HG02981 (cell line): ENCODE measurements at regions not wholly inside any gene's neighbourhood (a gene's known extent, or its start where the extent isn't known, plus 50 kb on each side); places are given as distances from the start of the nearest gene placed in this dataset.
"Not testable (repeated sequence)": the region's sequence is repeated elsewhere in the genome, so short reads cannot be mapped to it uniquely, and the experiment has no call there.

Experiments
- ATAC-seq: cut with Tn5 transposase; IDR thresholded peaks from one replicate; pipeline ENCODE4 v1.9.1; 2021; ENCODE audit warnings: mild to moderate bottlenecking, moderate library complexity; ENCODE audit not compliant: unreplicated experiment

DNA sequence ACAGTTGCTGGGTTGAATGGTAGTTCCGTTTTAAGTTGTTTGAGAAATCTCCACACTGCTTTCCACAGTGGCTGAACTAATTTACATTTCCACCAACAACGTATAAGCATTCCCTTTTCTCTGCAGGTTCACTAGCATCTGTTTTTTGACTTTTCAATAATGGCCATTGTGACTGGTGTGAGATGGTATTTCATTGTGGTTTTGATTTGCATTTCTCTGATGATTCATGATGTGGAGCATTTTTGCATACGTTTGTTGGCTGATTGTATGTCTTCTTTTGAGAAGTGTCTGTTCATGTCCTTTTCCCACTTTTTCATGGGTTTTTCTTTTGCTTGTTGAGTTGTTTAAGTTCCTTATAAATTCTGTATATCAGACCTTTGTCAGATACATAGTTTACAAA, 150.2 kb upstream of the MAP3K1 start:
- ATAC-seq, result not testable (repeated sequence)

DNA sequence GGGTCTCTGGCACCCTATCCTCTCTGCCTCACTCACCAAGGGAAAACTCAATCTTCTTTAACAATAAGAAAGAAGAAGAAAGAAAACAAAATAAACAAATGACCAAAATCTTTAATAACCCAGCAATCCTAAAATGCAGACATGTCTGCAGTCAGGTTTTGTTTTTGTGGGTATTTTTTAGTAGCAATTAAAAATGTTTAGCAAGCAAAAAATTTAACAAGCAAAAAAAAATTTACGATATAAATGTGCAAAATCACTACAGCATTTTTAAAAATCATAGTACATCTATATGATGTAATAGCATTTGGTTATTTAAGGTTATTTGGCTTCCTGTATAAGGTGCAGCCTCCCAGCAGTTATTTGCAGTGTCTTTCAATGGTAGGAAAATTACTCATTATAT, 151.3 kb upstream of the MAP3K1 start:
- no peak for ATAC-seq

DNA sequence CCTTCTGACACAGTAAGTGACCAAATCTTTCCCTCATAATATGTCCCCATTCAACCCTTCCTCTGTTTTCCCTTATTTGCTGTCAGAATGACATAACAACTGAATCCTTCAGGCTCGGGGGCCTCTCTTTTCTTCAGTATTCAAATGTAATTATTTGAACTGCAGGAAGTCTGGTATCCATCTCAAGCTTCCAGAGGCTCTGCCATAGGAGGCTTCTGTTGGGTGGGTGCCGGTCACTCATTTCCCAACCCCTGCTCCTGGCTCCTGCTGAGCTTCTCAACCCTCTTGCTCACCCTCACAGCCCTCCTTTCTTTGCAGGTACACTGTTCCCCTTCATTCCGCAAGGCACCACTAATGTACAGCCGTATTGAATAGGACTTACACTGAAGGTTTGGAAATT, 151.8 kb upstream of the MAP3K1 start:
- no peak for ATAC-seq

DNA sequence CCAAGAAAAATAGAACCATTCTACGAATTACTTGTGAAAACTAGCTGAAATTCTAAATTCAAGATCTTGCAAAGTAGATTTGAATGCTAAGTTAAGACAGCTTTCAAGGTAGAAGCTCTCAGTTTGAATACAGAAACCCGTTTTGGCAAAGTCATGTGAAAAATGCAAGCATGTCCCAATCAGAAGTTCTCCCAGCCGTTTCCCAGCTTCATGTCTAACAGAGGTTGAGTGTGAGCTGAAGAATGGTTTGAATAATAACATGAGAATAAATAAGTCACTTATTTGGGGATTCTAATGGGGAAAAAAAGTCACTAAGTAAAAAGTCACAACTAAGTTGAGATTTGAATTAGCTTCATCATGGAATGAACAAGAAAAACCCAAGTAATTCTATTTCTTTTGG, 152.5 kb upstream of the MAP3K1 start:
- ATAC-seq, result no peak

DNA sequence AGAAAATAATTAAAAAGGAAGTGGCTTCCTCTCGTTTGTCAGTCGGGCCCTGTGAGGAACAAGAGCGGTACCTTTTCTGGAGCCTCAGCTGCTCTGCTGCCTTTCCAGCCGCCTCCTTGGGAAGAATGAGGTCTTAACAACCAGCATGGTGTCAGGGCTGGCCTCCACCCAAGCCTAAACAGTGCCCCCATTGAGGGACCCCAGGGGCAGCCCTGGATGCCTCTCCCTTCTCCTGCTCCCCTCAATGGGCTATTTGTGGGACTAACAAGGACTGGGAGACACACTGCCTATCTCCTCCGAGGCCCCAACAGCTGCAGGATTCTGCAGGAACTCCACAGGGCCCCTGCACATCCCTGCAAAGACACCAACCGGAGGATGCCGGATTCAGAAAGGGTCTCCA, 155.4 kb upstream of the MAP3K1 start:
- ATAC-seq, result no peak

DNA sequence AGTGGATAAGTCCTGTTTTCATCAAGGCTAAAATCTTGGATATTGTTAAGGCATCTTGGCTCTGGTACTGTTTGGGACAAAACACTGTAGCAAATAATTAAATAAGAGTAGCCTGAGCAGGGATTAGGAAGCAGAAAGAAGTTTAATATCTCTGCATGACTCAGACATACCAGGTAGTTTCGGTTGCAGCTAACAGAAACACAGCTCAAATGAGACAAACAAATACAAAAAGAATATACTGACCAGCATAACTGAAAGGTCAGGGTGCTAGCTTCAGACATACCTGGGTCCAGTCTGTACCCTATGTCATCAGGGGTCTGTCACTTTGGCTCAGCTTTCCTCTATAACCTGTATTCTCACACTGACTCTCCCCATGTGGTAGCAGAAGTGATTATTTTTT, 156.4 kb upstream of the MAP3K1 start:
- ATAC-seq, result no peak

DNA sequence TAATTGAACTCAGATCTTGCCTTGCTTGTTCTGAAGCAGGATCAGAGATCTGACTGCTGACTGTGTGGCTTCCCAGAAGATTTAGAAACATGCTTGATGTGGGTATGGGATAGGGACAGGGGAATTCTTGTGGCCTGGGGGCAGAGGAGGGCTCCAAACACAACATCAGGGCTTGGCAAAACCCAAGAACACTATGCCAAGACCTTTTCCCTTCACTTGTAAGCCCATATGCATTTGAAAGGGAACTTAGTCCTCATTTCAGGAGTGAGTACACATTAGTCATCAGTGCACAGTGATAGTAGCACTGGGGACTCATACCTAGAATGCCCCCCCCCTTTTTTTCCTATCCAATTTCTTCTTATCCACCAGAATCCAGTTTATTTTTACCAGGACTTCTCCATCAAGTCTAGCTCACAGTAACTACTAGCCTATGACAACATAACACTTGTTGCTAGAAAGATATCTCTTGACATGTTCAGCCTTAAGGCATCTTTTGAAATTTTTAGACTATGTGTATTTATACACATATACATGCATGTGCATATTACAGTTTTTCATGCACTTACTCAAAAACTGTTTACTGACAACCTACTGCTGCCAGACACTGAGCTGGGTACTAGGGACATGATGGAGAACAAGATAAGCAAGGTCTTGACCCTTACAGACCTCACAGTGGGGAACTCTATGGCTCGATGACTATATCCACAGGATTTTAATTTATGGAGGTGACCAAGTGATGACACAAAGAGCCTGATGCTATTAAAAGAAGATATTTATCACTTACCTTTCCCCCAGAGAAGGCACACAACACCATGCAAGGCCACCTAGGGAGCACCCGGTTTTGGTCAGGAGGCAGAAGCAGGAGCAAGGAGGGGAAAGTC, 158.3 kb upstream of the MAP3K1 start:
- no peak for ATAC-seq

DNA sequence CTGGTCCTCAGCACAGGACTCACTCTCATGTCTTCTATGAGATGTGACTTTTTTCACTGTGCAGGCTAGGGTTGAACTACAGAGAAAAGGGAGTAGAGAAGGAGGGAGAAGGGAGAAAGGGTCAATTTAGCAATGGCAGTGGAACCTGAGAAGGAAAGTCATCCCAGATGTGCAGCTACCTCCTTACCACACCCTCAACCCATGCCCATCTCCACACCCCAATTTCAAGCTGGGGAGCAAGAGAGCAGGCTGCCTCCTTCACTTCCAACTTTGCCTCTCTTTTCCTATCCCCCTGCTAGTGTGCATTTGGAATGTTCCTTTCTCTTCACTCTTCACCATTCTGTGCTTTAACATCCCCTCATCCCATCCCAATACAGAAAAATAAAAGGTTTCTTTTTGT, 163.5 kb upstream of the MAP3K1 start:
- no peak for ATAC-seq

DNA sequence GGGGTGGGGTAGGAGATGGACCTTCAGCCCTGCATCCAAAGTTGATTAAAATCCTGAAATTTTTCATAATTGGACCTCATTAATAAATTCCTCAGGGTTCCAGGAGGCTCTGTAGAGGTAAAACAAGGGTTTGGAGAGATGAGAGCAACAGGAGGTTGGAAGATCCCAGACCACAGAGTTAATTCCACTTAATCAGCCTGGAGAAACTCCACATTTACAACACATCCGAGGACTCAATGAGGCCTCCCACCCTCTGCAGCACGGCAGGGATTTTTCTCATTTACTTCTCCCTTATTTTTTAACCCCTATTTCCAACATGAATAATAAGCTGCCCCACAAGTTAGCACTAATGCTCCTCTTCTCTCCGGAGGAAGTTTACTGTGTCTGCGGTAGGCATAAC, 165.0 kb upstream of the MAP3K1 start:
- no peak for ATAC-seq

DNA sequence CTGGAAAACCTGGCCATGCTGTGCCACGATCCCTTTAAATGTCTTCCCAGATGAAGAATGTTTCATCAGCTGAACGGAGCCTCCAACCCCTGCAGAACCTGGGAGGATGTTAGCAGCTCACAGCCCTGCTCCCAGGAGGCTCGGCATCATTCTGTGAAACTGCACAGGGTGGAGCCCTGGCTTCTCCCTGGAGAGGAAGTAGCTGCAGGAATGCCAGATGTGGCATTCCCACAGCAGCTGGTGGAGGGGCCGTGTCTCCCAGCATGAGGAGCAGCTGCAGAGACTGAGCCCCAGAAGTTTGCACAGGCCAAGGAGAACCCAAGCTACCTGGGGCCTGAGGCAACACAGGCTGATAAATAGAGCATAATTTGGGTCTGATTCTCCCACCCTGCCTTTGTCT, 165.8 kb upstream of the MAP3K1 start:
- ATAC-seq, result no peak

DNA sequence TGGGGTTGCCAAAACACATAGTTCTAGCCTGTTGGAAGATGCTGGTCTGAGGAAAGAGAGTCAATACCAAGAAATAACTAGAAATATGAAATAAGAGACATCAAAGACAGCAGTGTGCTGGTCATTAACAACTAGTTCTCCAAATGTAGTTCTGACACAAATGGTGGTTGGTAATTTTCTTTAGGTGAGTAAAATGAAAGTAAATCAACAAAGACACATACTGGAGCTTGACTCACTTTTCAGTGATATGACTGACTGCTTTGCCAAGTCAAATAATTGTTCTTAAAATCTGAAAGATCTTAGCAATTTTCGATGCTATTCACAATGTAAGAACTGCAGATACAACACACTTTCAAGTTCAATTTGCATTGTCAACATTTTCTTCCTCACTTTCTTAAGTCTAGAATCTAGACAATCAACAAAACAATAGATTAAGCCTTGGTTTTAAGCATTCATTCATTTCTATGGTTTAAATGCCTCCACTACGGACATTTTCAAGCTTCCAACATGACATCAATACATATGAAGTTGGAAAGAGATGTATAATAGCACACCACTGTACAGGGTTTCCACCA, 166.8 kb upstream of the MAP3K1 start:
- no peak for ATAC-seq

DNA sequence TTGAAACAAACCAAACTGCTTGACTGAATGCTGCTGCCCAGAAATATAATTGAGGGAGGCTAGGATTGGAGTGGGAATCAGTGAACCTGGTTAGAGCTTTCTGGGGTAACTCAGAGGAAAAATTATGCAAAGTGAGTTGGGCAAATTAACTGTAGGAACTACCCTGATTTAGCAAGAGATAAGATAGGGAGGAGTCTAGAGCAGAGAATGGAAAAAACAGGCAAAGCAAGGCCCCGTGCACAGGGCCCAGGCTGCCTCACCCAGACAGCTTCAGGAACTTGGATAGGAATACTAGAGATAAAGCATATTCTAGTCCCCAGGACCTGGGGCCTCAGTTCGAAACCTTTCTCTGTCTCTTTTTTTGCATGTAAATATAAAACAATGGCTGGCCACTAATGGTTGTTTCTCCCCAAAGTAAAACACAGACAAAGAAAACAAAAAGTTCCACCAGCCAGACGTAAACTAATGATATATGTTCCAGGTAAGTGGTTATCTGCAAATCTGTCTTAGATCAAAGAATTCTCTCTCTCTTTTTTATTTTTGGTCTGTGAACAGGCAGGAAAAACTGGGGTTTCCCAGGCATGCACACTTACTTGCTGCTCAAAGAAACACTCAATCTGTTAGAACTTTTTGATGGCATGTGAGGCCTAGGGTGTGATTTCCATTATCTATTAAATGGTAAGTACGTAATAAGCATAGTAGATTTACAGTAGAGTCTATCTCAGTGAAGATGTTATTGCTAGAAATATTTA, 168.1 kb upstream of the MAP3K1 start:
- no peak for ATAC-seq

DNA sequence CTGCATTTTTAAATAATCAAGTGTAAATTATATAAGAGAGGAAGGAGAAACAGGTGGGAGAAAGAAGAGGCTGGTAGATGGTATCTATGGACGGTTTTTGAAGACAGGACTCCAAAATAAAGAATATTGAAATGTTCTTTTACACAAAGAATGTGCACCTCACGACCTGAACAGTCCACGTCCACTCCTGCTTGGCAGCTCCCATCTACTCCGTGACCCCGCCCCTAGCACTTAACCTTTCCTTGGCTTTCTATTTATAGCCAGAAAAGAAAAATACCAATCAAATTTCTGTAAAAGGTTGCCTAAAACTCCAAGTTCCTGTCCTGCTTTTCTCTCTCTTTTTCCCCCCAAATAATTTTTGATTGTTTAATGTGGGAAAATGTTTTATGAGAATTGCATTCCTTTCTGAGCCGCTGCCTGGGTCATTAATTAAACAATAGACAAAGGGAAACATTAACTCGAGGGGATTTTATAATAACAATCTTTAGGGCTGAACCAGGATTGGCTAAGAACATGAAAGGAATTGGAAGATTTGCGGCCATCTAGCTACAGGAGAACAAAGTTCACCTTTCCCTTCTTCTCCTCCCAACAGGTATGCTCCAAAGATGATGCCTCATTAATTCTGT, 173.6 kb upstream of the MAP3K1 start:
- no peak for ATAC-seq

DNA sequence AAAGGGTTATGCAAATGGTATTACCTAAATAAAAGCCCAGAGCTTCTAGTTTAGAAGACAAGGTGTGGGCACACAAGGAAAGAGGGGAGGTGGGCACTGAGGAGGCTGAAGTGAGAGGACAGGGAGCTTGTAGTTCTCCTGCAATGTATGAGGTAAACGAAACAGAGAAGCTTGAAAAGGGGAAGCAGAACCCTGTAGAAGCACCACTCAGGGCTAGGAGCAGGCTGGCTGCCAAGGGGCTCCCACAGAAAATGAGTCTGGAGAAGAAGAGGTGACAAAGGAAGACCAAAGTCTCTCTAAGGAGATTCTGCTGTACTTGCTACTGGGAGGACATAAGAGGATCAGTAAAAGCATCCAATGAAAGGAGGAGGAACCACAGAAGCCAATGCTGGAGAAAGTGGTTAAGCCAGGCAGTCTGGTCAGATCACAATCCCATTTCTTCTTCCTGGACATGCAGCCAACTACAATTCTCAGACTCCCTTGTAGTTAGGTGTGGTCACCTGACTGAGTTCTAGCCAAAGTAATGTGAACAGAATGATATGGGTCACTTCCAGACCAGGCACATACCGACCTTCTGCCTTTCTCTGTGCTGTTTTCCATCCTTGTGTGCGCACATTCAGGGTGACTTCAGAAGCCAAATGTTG, 174.5 kb upstream of the MAP3K1 start:
- no peak for ATAC-seq

DNA sequence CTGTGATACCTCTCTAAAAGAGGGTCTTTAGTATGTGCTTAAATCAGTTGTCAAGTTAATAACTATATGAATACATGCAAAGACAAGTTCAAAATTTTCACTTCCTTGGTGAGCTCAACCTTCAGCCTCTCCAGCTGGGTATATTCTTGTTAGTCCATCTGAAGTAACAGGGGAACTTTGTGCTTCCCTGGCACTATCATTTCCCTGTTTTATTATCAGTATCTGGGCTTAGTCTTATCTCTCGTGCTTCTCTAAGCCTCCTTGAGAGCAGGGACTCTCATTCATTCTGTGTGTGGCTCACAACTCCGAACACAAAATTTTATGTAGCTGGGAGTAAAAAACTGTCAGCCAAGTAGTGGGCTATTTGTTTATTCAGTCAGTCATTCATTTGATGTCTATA, 175.9 kb upstream of the MAP3K1 start:
- no peak for ATAC-seq

DNA sequence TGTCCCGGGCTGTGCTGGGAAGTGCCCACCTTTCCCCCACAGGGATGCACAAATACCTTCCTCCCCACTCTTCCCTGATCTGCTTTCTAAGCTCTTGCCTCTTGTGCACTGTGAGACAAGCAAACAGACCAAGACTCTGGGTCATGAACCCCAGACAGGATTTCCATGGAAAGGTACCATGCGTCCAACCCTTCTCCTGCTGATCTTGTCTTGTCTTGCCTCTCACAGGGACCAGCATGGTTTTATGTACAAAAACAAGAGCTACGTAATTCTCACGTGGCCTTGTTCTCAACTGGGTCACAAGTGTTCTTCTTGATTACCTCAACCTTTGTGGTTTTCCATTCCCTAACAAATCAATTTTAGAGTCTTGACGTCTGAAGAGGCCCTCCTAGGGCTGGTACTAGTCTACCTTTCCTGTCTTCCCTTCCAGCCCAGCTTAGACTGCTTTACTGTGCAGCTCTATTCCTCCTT, 176.5 kb upstream of the MAP3K1 start:
- ATAC-seq, result no peak

DNA sequence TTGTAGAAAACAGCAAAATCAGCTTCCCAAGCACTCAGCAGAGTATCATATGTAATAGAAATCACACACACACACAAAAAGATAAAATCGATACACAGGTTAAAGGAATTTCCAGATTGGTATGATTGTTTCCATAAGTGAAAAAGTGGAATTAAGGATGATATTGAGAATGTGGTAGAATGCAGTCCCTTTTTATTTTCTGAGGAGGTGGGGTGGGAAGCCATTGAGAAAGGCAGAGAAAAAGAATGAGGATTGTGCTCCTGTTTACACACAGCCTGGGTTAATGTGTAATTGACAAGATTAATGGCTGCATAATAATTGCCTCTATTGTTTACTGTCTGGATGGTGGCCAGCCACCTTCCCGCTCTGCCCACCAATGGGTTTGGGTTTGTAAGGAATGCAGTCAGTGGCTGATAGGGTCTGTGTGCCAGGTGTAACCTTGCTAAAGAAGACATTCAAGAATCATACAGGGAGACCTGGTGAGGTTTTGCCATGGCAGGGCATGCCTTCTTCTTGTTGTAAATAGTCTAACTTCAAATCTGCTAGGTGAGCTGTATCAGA, 177.2 kb upstream of the MAP3K1 start:
- no peak for ATAC-seq

DNA sequence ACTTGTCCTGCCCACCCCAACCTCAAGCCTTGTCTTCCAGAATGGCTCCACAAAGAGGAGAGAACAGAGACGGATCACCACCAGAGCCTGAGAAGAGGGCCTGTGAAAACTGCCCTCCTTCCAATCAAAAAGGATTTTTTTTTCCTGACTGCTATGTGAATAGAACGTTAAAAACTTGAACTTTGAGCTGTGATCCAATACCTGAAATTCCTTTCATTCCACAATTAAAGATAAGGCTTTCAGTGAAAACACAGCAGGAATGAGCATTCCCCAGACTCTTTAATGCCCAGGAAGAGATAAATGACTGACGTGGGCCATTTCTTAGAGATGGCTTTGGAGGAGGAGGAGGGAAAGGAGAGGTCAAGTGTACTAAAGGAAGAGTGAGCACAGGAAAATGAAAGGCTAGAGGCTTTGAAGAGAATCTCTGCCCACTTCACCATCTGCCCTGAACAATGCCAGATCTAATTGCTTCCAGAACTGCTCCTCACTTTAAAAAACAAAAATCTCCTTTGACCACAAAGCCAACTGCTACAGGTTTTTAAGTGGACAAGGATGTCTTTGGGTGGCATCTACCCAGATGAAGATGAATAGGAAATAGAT, 177.9 kb upstream of the MAP3K1 start:
- no peak for ATAC-seq

DNA sequence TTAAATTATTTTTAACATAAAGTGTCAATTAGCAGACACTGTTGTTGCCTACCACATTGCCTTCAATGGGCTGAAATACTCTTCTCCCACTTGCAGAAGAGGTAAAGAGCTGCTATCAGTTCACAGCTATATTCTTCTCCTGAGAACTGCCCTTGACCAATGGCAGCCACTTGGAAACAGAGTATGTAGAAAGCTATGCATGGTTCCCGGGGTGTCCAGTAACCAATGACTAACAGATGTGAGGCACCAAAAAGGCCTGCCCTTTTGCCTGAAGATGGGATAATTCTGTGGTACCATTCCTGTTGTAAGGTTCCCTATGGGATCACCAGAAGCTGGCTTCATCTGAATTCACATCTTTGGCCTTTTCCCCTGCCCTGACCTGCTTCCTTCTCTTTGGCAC, 181.4 kb upstream of the MAP3K1 start:
- no peak for ATAC-seq

DNA sequence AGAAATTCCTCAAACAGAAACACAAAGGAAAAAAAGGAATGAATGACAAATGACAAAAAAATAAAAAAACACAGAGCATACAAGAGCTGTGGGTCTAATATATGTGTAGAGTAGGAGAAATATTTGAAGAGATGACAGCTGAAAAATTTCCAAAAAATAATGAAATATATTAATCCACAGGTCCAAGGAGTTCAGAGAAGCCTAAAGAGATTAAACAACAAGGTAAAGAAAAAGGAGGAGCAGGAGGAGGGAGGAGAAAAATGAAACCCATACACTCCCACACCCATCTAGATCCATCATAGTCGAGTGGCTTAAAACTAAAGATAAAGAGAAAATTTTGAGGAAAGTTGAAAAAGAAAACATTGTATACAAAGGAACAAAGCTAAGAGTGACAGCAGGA, 182.4 kb upstream of the MAP3K1 start:
- ATAC-seq, result no peak
